ENCODE measurements at regions not wholly inside any gene's neighbourhood (a gene's known extent, or its start where the extent isn't known, plus 50 kb on each side); places are given as distances from the start of the nearest gene placed in this dataset.
"Not testable (repeated sequence)": the region's sequence is repeated elsewhere in the genome, so short reads cannot be mapped to it uniquely, and the experiment has no call there.

DNA sequence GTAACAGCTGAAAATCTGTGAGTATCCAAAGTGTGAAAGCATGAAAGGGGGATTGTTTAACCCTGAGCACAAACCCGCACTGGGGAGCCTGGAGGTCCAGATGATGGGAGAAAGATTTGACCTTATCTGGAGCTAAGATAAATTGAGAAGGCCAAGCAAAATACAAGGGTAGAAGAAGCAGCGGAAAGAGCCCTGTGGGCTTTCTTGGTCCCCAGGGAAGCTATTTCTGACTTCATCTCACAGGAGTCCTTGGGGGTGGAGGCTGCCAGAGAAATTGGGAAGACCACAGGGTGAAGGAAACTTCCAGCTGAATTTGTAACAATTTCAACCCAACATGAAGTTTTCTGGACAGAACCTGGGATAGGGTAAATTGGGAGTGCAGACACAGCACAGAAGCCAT lies 476.9 kb downstream of the MMUT start:
- H3K9me3 ChIP-seq, result no peaks in the 10 kb centered on the region
- no peak overlapping the region for H3K27ac ChIP-seq
- H3K36me3 ChIP-seq, result no peaks in the 10 kb centered on the region
- H3K4me1 ChIP-seq, result no peaks in the 10 kb centered on the region
- DNase-seq, result no peak
- no peaks in the 10 kb centered on the region for H3K27me3 ChIP-seq
- no peak overlapping the region for H3K9ac ChIP-seq (ENCODE audit: low read depth in 2 of 2, low read length in 2 of 2)
- TF ChIP-seq, protein P1, sequence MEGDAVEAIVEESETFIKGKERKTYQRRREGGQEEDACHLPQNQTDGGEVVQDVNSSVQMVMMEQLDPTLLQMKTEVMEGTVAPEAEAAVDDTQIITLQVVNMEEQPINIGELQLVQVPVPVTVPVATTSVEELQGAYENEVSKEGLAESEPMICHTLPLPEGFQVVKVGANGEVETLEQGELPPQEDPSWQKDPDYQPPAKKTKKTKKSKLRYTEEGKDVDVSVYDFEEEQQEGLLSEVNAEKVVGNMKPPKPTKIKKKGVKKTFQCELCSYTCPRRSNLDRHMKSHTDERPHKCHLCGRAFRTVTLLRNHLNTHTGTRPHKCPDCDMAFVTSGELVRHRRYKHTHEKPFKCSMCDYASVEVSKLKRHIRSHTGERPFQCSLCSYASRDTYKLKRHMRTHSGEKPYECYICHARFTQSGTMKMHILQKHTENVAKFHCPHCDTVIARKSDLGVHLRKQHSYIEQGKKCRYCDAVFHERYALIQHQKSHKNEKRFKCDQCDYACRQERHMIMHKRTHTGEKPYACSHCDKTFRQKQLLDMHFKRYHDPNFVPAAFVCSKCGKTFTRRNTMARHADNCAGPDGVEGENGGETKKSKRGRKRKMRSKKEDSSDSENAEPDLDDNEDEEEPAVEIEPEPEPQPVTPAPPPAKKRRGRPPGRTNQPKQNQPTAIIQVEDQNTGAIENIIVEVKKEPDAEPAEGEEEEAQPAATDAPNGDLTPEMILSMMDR (IDR thresholded peaks at IDR 0.05), result no peak
- H3K4me3 ChIP-seq, result no peak overlapping the region
- intact Hi-C loops (cut with DNase I), result no loop called here

DNA sequence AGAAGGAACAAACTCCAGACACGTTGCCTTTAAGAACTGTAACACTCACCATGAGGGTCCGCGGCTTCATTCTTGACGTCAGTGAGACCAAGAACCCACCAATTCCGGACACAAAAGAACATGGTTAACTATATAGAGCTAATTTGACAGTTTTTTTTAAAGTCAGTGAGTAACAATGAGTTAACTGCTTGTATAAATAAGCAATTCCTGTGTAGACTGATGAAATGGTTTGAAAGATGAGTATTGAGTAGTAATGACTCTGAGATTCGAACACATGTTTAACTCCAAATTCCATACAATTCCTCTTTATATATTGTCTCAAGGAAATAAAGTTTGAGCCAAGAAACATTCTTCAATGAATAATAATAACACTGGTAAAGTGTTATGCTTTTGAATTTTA lies 478.0 kb downstream of the MMUT start:
- Histone ChIP-seq H3K27me3 (no peaks in the 10 kb centered on the region), H3K4me3 (no peak overlapping the region), H3K4me1 (no peaks in the 10 kb centered on the region), H3K36me3 (no peaks in the 10 kb centered on the region), H3K27ac (no peak overlapping the region), H3K9ac (ENCODE audit: low read depth in 2 of 2, low read length in 2 of 2) (no peak overlapping the region), H3K9me3 (no peaks in the 10 kb centered on the region)
- TF ChIP-seq, protein P1 (IDR thresholded peaks at IDR 0.05), result no peak
- intact Hi-C loops (cut with DNase I), result no loop called here
- DNase-seq, result no peak

DNA sequence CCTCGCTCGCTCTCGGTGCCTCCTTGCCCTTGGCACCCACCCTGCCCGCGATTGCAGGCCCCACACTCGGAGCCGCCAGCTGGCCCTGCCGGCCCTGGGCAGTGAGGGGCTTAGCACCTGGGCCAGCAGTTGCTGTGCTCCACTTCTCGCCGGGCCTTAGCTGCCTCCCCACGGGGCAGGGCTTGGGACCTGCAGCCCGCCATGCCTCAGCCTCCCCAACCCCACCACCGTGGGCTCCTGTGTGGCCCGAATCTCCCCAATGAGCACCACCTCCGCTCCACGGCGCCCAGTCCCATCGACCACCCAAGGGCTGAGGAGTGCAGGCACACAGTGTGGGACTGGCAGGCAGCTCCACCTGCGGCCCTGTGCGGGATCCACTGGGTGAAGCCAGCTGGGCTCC lies 479.1 kb downstream of the MMUT start:
- H3K9ac ChIP-seq (ENCODE audit: low read depth in 2 of 2, low read length in 2 of 2); H3K27ac ChIP-seq; DNase-seq; H3K9me3 ChIP-seq; H3K4me1 ChIP-seq; intact Hi-C loops (cut with DNase I); H3K4me3 ChIP-seq; H3K27me3 ChIP-seq; H3K36me3 ChIP-seq: not testable (repeated sequence)

DNA sequence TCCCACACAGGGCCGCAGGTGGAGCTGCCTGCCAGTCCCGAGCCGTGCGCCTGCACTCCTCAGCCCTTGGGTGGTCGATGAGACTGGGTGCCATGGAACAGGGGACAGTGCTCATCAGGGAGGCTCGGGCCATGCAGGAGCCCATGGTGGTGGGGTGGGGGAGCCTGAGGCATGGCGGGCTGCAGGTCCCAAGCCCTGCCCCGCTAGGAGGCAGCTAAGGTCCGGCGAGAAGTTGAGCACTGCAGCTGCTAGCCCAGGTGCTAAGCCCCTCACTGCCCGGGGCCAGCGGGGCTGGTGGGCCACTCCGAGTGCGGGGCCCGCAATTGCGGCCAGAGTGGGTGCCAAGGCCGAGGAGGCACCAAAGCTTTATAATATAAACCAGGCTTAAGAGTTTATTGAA lies 479.7 kb downstream of the MMUT start:
- no peaks in the 10 kb centered on the region for H3K36me3 ChIP-seq
- H3K9me3 ChIP-seq, result no peaks in the 10 kb centered on the region
- no peak for DNase-seq
- TF ChIP-seq, protein P1 (IDR thresholded peaks at IDR 0.05), result no peak
- H3K9ac ChIP-seq (ENCODE audit: low read depth in 2 of 2, low read length in 2 of 2), result no peak overlapping the region
- no peaks in the 10 kb centered on the region for H3K4me1 ChIP-seq
- no peak overlapping the region for H3K27ac ChIP-seq
- H3K27me3 ChIP-seq, result no peaks in the 10 kb centered on the region
- intact Hi-C loops (cut with DNase I), result no loop called here
- no peak overlapping the region for H3K4me3 ChIP-seq

DNA sequence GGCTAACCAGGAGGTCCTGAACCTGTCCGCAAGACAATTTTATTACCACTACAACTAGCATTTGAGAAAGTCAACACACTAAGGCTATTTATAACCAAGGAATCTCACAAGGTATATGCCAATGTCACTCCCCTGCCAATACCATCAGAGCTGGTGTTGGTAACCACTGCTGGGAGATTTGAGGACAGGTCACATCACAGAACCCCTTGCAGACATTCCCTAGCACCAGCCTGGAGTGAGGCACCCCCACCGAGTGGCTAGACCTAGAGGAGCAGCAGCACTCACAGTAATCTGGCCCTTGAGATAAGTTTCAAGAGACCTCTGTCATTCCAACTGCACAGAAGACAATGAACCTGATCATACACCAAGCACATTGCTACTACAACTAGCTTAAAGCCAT lies 483.2 kb downstream of the MMUT start:
- Histone ChIP-seq H3K27ac (no peak overlapping the region), H3K4me3 (no peak overlapping the region), H3K9me3 (no peaks in the 10 kb centered on the region), H3K9ac (ENCODE audit: low read depth in 2 of 2, low read length in 2 of 2) (no peak overlapping the region), H3K36me3 (no peaks in the 10 kb centered on the region), H3K4me1 (no peaks in the 10 kb centered on the region), H3K27me3 (no peaks in the 10 kb centered on the region)
- TF ChIP-seq, protein P1 (IDR thresholded peaks at IDR 0.05), result no peak
- no peak for DNase-seq
- intact Hi-C loops (cut with DNase I), result no loop called here

DNA sequence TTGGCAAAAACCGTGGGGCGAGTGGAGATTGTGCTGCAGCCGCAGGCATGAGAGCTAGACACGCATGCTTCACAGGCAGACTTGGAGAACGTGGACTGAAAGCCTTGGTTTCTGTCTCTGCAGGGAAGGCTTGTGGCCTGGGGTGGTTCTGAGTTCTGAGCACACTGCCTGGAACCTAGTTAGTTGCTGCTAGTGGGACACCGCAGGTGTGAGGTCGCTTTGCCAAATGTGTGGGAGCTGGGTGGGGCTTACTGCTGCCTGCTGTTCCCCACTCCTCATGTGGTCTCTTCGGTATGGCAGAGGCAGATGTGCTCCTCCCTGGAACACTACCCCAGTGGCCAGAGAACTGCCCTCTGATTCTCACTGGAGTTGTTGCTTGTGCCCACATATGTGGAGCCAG lies 484.0 kb downstream of the MMUT start:
- Histone ChIP-seq H3K4me1 (no peaks in the 10 kb centered on the region), H3K27me3 (no peaks in the 10 kb centered on the region), H3K9me3 (no peaks in the 10 kb centered on the region), H3K9ac (ENCODE audit: low read depth in 2 of 2, low read length in 2 of 2) (no peak overlapping the region), H3K36me3 (no peaks in the 10 kb centered on the region), H3K27ac (no peak overlapping the region), H3K4me3 (no peak overlapping the region)
- no peak for DNase-seq
- intact Hi-C loops (cut with DNase I), result no loop called here
- TF ChIP-seq, protein P1 (IDR thresholded peaks at IDR 0.05), result no peak

Data from colonic mucosa (tissue), 4 donors.